Endothelial cell of umbilical vein (primary cell): ENCODE measurements at regions not wholly inside any gene's neighbourhood (a gene's known extent, or its start where the extent isn't known, plus 50 kb on each side); places are given as distances from the start of the nearest gene placed in this dataset.
"Not testable (repeated sequence)": the region's sequence is repeated elsewhere in the genome, so short reads cannot be mapped to it uniquely, and the experiment has no call there.

Source experiments
- BruUV-seq: library from RNA; stranded (reverse); fragments of 400-500 nt; replicated peaks from 2 replicates; lab custom pipeline; 2021; lab: Mats Ljungman, UMichigan
- CTCF ChIA-PET: fragments of 300-600, 350-600 bp; sonication (Branson Sonifier 250); formaldehyde crosslinking; loops from one replicate; lab custom pipeline; 2021; ENCODE audit warnings: antibody characterized with exemption, inconsistent platforms; lab: Charles Lee
- POLR2A ChIA-PET: fragments of 300-600, 350-600 bp; sonication (Branson Sonifier 250); formaldehyde crosslinking; loops from one replicate; lab custom pipeline; 2021; ENCODE audit warnings: antibody characterized with exemption, inconsistent platforms; lab: Charles Lee
- DNase-seq: peaks from one replicate; pipeline ENCODE4 v3.0.0-alpha.2; 2011; ENCODE audit warnings: low read depth, low spot score
- FAIRE-seq: peaks from 2 replicates; lab custom pipeline; 2011; peaks lifted over from hg19 to GRCh38; lab: Jason Lieb, UNC
- H2AFZ ChIP-seq: 2 replicates; pipeline ENCODE4 v1.6.0; 2012; ENCODE audit warnings: low read depth, low read length, control low read depth, inconsistent platforms
- H3K27ac ChIP-seq: 2 replicates; pipeline ENCODE4 v1.5.1; 2011; ENCODE audit warnings: low read depth, mild to moderate bottlenecking, control low read depth, low read length, moderate library complexity; ENCODE audit not compliant: insufficient read depth
- H3K27me3 ChIP-seq, 2 experiments: 2 replicates each; pipeline versions ENCODE4 v1.6.0 to v1.6.1; 2011; ENCODE audit warnings: low read length in 2 of 2, mixed read lengths in 1 of 2; ENCODE audit not compliant: control insufficient read depth in 2 of 2, insufficient read depth in 2 of 2
- H3K36me3 ChIP-seq, 2 experiments: 2 replicates in 1 of 2; 3 replicates in 1 of 2; pipeline ENCODE4 v1.5.1; 2011; ENCODE audit warnings: low read length in 2 of 2, mild to moderate bottlenecking in 1 of 2, moderate library complexity in 1 of 2; ENCODE audit not compliant: control insufficient read depth in 2 of 2, insufficient read depth in 2 of 2; ENCODE audit errors: extremely low read depth in 1 of 2
- H3K4me1 ChIP-seq: 3 replicates; pipeline ENCODE4 v1.5.1; 2011; ENCODE audit warnings: mild to moderate bottlenecking, low read length; ENCODE audit not compliant: control insufficient read depth, insufficient read depth; ENCODE audit errors: extremely low read depth
- H3K4me2 ChIP-seq: 2 replicates; pipeline ENCODE4 v1.6.1; 2011; ENCODE audit warnings: low read length, control low read depth, mixed read lengths; ENCODE audit not compliant: insufficient read depth
- H3K4me3 ChIP-seq, 3 experiments: fragments of 200-600 bp in 1 of 3; sonication (generic), shearing (Covaris generic) in 1 of 3; replicated peaks in 1 of 3; 2 replicates each; pipeline ENCODE4 v1.5.1; 2011 to 2016; ENCODE audit warnings: control low read depth in 3 of 3, low read length in 3 of 3, mild to moderate bottlenecking in 2 of 3, inconsistent platforms in 1 of 3, low read depth in 1 of 3, moderate library complexity in 1 of 3; ENCODE audit not compliant: insufficient read depth in 1 of 3
- H3K79me2 ChIP-seq: 2 replicates; pipeline ENCODE4 v1.6.0; 2012; ENCODE audit warnings: low read length, inconsistent platforms; ENCODE audit not compliant: control insufficient read depth, insufficient read depth
- H3K9ac ChIP-seq: replicated peaks from 2 replicates; pipeline ENCODE3; 2011; ENCODE audit warnings: low read length, control low read depth; ENCODE audit not compliant: insufficient read depth; ENCODE audit errors: extremely low read depth
- H3K9me1 ChIP-seq: replicated peaks from 3 replicates; pipeline ENCODE4 v1.6.0; 2011; ENCODE audit warnings: mild to moderate bottlenecking, low read length; ENCODE audit not compliant: control insufficient read depth, insufficient read depth; ENCODE audit errors: extremely low read depth
- H3K9me3 ChIP-seq: replicated peaks from 2 replicates; pipeline ENCODE4 v1.5.1; 2012; ENCODE audit warnings: low read length, inconsistent platforms; ENCODE audit not compliant: control insufficient read depth, insufficient read depth
- H4K20me1 ChIP-seq: replicated peaks from 2 replicates; pipeline ENCODE3; 2011; ENCODE audit warnings: mild to moderate bottlenecking, low read length; ENCODE audit not compliant: control insufficient read depth, insufficient read depth; ENCODE audit errors: extremely low read depth
- POLR2AphosphoS5 ChIP-seq: IDR thresholded peaks from 2 replicates; pipeline ENCODE4 v1.6.1; 2012; ENCODE audit warnings: low read depth, mild to moderate bottlenecking, control low read depth, low read length, moderate library complexity; ENCODE audit not compliant: insufficient read depth
- dilution Hi-C: fragments of 300-500 bp; cut with MboI; formaldehyde crosslinking; loops from one replicate; pipeline ENCODE4 v1.15.0; 2019; ENCODE audit warnings: low sequenced_read_pairs; ENCODE audit not compliant: extremely low pct_ligation_motif_present
- intact Hi-C: fragments of 100-400 bp; cut with micrococcal nuclease; formaldehyde crosslinking; loops from one replicate; pipeline ENCODE4 v1.10.0; 2022
- TF ChIP-seq, protein P1 (sequence below), 2 donors: IDR thresholded peaks; 1 replicate in 1 of 2; 2 replicates in 1 of 2; pipeline ENCODE4 v1.5.1; 2011; ENCODE audit warnings: low read length in 2 of 2, mild to moderate bottlenecking in 2 of 2, moderate library complexity in 2 of 2, control low read depth in 1 of 2, inconsistent platforms in 1 of 2, low read depth in 1 of 2; ENCODE audit not compliant: insufficient read depth in 1 of 2; ENCODE audit errors: extremely low read depth in 1 of 2

DNA sequence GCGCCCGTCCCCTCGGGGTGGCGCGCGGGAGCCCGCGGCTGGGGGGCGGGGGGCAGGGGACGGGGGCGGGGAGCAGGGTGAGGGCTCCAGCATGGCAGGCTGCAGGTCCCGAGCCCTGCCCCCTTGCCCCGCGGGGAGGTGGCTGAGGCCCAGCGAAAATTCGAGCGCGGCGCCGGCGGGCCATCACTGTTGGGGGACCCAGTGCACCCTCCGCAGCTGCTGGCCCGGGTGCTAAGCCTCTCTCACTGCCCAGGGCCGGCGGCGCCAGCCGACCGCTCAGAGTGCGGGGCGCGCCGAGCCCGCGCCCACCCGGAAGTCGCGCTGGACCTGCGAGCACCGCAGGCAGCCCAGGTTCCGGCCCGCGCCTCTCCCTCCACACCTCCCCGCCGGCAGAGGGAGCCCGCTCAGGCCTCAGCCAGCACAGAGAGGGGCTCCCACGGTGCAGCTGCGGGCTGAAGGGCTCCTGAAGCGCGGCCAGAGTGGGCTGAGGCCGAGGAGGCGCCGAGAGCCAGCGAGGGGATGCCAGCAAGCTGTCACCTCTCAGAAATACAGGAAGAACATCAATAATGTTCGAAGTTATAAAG lies 290.8 kb upstream of the PRSS16 start:
- H3K27ac ChIP-seq, CTCF ChIA-PET, H4K20me1 ChIP-seq, dilution Hi-C loops, H3K9me1 ChIP-seq, H3K4me2 ChIP-seq, H3K4me1 ChIP-seq, H3K36me3 ChIP-seq, BruUV-seq, H3K9me3 ChIP-seq, H3K27me3 ChIP-seq, FAIRE-seq, H3K79me2 ChIP-seq, POLR2A ChIA-PET, H3K9ac ChIP-seq: not testable (repeated sequence)
- peak; percentile 63 for DNase-seq
- peak; percentile 22 for TF ChIP-seq POLR2AphosphoS5
- TF ChIP-seq, protein P1, sequence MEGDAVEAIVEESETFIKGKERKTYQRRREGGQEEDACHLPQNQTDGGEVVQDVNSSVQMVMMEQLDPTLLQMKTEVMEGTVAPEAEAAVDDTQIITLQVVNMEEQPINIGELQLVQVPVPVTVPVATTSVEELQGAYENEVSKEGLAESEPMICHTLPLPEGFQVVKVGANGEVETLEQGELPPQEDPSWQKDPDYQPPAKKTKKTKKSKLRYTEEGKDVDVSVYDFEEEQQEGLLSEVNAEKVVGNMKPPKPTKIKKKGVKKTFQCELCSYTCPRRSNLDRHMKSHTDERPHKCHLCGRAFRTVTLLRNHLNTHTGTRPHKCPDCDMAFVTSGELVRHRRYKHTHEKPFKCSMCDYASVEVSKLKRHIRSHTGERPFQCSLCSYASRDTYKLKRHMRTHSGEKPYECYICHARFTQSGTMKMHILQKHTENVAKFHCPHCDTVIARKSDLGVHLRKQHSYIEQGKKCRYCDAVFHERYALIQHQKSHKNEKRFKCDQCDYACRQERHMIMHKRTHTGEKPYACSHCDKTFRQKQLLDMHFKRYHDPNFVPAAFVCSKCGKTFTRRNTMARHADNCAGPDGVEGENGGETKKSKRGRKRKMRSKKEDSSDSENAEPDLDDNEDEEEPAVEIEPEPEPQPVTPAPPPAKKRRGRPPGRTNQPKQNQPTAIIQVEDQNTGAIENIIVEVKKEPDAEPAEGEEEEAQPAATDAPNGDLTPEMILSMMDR (IDR thresholded peaks at IDR 0.05; ENCODE audit: extremely low read depth in 1 of 2, insufficient read depth in 1 of 2, low read depth in 1 of 2, low read length in 2 of 2) = peak; percentile 17 to 45
- Histone ChIP-seq H2AFZ (peak overlapping the region; percentile 16), H3K4me3 (peak overlapping the region in 1 of 3 experiments; percentile 35)
- intact Hi-C loops = loop anchor here (5.0 kb wide), 1 partner anchor 349 kb away; no protein-coding TSS in a partner anchor

DNA sequence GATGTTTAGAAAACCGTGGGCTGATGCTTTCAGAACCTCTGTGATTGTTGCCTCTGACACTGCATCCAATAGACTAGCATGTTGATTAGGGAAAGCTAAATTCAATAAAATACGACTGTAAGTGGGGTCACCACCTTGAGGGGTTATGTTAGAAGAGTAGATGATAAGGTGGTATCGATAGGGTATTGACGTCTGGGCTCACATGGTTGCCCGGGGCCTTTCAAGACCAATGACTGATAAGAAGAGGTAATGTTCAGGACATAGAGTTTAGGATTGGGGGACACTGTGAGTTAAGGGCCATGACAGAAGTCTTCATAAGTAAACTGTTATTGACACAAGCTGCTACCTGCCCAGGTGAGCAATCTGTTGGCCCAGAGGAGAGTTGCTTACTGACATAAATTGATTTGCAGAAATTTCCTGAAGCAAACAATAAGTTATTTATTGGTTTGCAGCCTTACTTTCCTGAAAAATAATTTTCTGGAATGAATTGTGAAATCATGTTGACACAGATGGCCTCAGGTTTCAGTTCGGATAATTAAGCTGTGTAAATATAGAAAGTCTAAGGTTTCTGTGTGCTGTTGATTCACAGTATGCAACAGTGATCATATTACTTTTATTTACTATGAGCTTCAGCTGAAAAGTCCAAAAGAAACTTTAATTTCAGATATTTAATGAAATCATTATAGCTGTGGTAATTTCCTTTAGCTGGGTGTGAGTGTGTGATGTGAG lies 289.9 kb upstream of the PRSS16 start:
- H3K79me2 ChIP-seq, H3K4me1 ChIP-seq, H3K36me3 ChIP-seq, H3K27ac ChIP-seq, H3K9me1 ChIP-seq, BruUV-seq, DNase-seq, H3K9me3 ChIP-seq, H3K4me2 ChIP-seq, H3K9ac ChIP-seq, H3K27me3 ChIP-seq, POLR2A ChIA-PET, CTCF ChIA-PET, FAIRE-seq, H4K20me1 ChIP-seq, H3K4me3 ChIP-seq, dilution Hi-C loops: not testable (repeated sequence)
- intact Hi-C loops = loop anchor here (5.0 kb wide), 1 partner anchor 350 kb away; no protein-coding TSS in a partner anchor
- H2AFZ ChIP-seq = peak overlapping the region; percentile 64

DNA sequence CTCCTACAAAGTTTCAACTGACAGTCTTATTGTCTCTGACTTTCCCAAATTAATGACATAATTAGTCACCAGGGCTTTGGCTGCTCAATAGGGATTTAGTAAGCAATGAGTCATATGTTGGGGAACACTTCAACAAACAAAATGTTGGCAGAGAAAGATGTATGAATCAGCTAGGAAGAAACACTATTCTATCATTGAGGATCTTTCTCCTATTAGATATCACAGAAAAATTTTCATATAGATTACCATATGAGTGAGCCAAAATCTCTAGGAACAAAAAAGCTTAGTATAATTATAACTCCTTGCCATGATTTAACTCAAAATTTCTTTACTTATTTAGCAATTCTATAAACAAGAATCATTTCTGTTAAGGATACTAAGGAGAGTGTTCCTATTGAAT lies 286.3 kb upstream of the PRSS16 start:
- H2AFZ ChIP-seq, H4K20me1 ChIP-seq, H3K4me1 ChIP-seq, H3K4me2 ChIP-seq, H3K27ac ChIP-seq, H3K79me2 ChIP-seq, H3K27me3 ChIP-seq, H3K9me3 ChIP-seq, BruUV-seq, FAIRE-seq, H3K36me3 ChIP-seq, intact Hi-C loops, H3K9ac ChIP-seq, dilution Hi-C loops, CTCF ChIA-PET, POLR2A ChIA-PET, H3K4me3 ChIP-seq, H3K9me1 ChIP-seq: not testable (repeated sequence)
- peak; percentile 17 for DNase-seq
